GM06990 (cell line): ENCODE measurements at regions not wholly inside any gene's neighbourhood (a gene's known extent, or its start where the extent isn't known, plus 50 kb on each side); places are given as distances from the start of the nearest gene placed in this dataset.

Source experiments
- DNase-seq: peaks from one replicate; pipeline ENCODE4 v3.0.0-alpha.2; 2011; ENCODE audit not compliant: insufficient read length; ENCODE audit errors: extremely low read depth
- H3K27me3 ChIP-seq: replicated peaks from 2 replicates; pipeline ENCODE4 v1.6.0; 2011; ENCODE audit warnings: low read length; ENCODE audit not compliant: control insufficient read depth, insufficient read depth
- H3K36me3 ChIP-seq: 2 replicates; pipeline ENCODE4 v1.5.1; 2011; ENCODE audit warnings: low read length; ENCODE audit not compliant: control insufficient read depth, insufficient read depth
- H3K4me3 ChIP-seq: replicated peaks from 2 replicates; pipeline ENCODE4 v1.5.1; 2011; ENCODE audit warnings: low read depth, mild to moderate bottlenecking, control low read depth, low read length
- TF ChIP-seq, protein P1 (sequence below): IDR thresholded peaks from 2 replicates; pipeline ENCODE4 v1.5.1; 2011; ENCODE audit warnings: low read length, control low read depth, mild to moderate bottlenecking, inconsistent platforms; ENCODE audit not compliant: insufficient read depth, poor library complexity, severe bottlenecking

DNA sequence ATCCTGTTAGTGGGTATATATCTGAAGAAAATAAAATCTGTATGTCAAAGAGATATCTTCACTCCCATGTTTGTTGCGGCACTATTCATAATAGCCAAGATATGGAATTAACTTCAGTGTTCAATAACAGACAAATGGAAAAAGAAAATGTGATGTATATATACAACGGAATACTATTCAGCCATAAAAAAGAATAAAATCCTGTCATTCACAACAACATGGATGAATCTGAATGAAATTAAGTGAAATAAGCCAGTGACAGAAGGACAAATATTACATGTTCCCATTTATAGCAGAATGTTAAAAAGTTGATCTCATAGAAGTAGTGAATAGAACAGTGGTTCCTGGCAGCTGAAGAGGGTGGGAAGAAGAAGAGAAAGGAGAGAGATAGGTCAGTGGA is 239.1 kb upstream of the RUNX1 start:
- H3K36me3 ChIP-seq, result no peaks in the 10 kb centered on the region
- no peaks in the 10 kb centered on the region; the same call in 1 of the 2 replicates for H3K27me3 ChIP-seq
- no peak for DNase-seq
- TF ChIP-seq, protein P1, sequence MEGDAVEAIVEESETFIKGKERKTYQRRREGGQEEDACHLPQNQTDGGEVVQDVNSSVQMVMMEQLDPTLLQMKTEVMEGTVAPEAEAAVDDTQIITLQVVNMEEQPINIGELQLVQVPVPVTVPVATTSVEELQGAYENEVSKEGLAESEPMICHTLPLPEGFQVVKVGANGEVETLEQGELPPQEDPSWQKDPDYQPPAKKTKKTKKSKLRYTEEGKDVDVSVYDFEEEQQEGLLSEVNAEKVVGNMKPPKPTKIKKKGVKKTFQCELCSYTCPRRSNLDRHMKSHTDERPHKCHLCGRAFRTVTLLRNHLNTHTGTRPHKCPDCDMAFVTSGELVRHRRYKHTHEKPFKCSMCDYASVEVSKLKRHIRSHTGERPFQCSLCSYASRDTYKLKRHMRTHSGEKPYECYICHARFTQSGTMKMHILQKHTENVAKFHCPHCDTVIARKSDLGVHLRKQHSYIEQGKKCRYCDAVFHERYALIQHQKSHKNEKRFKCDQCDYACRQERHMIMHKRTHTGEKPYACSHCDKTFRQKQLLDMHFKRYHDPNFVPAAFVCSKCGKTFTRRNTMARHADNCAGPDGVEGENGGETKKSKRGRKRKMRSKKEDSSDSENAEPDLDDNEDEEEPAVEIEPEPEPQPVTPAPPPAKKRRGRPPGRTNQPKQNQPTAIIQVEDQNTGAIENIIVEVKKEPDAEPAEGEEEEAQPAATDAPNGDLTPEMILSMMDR, result no peak
- H3K4me3 ChIP-seq, result no peak overlapping the region

DNA sequence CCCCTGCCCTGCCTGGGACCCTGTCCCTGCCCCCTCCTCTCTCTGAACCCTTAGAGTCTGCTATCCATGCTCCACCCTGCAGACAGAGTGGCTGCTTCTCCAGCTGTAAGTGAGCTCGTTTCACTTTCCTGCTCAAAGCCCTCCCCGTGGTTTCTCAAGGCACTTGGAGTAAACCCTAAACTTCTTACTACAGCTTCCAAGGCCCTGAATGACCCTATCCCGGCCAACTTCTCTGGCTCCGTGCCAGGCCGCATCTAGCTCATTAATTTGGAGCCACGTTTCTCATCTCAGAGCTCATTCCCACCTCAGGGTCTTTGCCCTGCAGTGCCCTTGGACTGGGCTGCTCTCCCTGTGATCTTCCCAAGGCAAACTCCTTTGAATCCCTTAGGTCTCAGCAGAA is 235.1 kb upstream of the RUNX1 start:
- no peak for DNase-seq
- H3K4me3 ChIP-seq, result no peak overlapping the region
- TF ChIP-seq, protein P1, result no peak
- H3K27me3 ChIP-seq, result no peaks in the 10 kb centered on the region
- no peaks in the 10 kb centered on the region for H3K36me3 ChIP-seq

DNA sequence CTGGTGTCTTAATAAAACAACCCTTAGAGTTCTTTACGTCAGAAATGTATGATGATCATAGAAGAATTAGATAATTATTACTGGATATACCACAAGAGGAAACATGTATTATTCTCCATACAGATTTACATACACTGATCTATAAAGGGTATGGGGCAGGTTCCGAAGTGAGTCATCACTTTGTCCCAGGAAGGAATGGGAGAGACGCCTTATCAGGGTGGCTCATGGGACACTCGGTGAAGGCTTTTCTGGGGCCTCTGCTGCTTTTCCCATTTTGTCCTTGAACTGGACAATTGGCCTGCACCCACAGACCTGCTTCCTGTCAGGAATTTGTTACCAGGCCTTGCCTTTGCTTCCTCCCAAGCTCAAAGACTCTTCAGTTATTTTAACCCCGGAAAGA is 233.8 kb upstream of the RUNX1 start:
- DNase-seq, result no peak
- TF ChIP-seq, protein P1, result no peak
- Histone ChIP-seq H3K4me3 (no peak overlapping the region), H3K27me3 (no peaks in the 10 kb centered on the region), H3K36me3 (no peaks in the 10 kb centered on the region)

DNA sequence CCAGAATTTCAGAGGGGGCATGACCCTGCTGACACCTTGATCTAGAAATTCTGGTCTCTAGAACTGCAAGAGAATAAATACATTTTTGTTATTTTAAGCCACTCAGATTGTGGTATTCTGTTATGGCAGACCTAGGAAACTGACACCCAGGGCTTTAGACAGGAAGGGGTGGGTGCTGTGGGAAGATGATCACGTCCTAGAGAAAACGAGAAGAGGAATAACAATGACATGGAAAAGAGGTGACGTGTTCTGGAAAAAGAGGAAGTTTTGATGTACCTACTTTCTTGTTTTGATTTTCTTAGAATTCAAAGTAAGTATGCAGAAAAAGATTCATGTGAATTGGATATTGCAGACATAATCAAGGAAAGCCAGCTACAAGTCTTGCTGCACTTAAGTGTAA is 232.9 kb upstream of the RUNX1 start:
- no peak overlapping the region for H3K4me3 ChIP-seq
- H3K27me3 ChIP-seq, result no peaks in the 10 kb centered on the region
- TF ChIP-seq, protein P1, result no peak
- H3K36me3 ChIP-seq, result no peaks in the 10 kb centered on the region
- DNase-seq, result no peak

DNA sequence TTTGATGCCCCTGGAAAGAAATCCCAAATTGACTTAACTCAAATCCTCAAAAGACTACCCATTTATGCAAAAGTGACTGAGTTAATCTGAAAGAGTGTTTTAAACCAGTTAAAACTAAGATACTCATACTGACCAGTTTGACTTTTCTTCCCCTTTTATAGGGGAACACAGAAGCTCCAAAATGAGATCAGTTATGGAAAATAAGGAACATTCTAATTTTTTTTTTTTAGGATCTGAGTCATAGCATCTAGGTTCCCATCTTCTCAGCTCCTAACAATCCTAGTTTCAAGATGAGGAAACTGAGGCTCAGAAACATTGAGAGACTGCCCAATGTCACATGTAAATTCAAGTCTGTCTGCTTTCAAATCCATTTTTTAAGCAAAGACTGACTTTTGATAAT is 231.1 kb upstream of the RUNX1 start:
- DNase-seq, result no peak
- H3K27me3 ChIP-seq, result no peaks in the 10 kb centered on the region
- TF ChIP-seq, protein P1, result no peak
- H3K36me3 ChIP-seq, result no peaks in the 10 kb centered on the region
- no peak overlapping the region for H3K4me3 ChIP-seq

DNA sequence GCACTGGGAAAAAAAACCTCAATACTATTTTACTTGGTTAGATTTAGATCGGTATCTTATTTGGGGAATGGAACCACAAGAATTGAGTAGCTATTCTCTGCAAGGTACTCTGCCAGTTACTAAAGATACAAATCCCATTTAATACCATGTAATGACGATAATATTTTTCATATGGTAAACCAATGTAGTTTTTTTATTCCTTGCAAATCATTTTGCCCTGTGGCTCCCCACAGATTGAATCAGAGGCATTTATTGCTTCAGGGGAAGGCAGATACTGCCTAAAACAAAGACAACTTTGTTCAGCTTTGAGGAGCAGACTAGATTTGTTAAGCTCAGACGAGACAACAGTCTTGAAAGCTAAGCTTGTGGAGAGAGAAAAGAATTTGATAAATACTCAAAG is 226.7 kb upstream of the RUNX1 start:
- Histone ChIP-seq H3K27me3 (no peaks in the 10 kb centered on the region), H3K36me3 (no peaks in the 10 kb centered on the region), H3K4me3 (no peak overlapping the region)
- no peak for DNase-seq
- TF ChIP-seq, protein P1, result no peak
